ENCODE measurements at regions not wholly inside any gene's neighbourhood (a gene's known extent, or its start where the extent isn't known, plus 50 kb on each side); places are given as distances from the start of the nearest gene placed in this dataset.

- no peak for DNase-seq
- Histone ChIP-seq H3K27ac (no peak overlapping the region), H3K36me3 (no peaks in the 10 kb centered on the region), H3K27me3 (no peaks in the 10 kb centered on the region), H3K4me3 (no peak overlapping the region), H3K9me3 (no peaks in the 10 kb centered on the region), H3K4me1 (no peaks in the 10 kb centered on the region)
- no peak for TF ChIP-seq EP300 (IDR thresholded peaks at IDR 0.05)
- TF ChIP-seq POLR2A (IDR thresholded peaks at IDR 0.05), result no peak
- no peak for TF ChIP-seq POLR2AphosphoS5 (IDR thresholded peaks at IDR 0.05)
- no peak for TF ChIP-seq CTCF (IDR thresholded peaks at IDR 0.05)
- WGBS, 5 donors, result 0 to 55% (median 29%) methylated on average over 1 of the region's 1 CpG
- intact Hi-C loops (cut with DNase I; ENCODE audit: low total_unique reads), result no loop called here
Observed at GRCh38 chr4:58981828-58982227, 1871.6 kb upstream of the IGFBP7 start.

GRCh38 chr4:58983887-58984286 is 1873.7 kb upstream of the IGFBP7 start:
- Histone ChIP-seq H3K4me1 (no peaks in the 10 kb centered on the region), H3K36me3 (no peaks in the 10 kb centered on the region), H3K4me3 (no peak overlapping the region), H3K9me3 (no peaks in the 10 kb centered on the region), H3K27me3 (no peaks in the 10 kb centered on the region), H3K27ac (no peak overlapping the region)
- intact Hi-C loops (cut with DNase I; ENCODE audit: low total_unique reads), result no loop called here
- no peak for DNase-seq
- TF ChIP-seq EP300 (IDR thresholded peaks at IDR 0.05) (no peak), POLR2AphosphoS5 (IDR thresholded peaks at IDR 0.05) (no peak), POLR2A (IDR thresholded peaks at IDR 0.05) (no peak), CTCF (IDR thresholded peaks at IDR 0.05) (no peak)
- 76 to 87% (median 83%) methylated on average over 3 of the region's 3 CpGs for WGBS, 5 donors

GRCh38 chr4:59002148-59002547 is 1892.0 kb upstream of the IGFBP7 start:
- 4 to 52% (median 36%) methylated on average over 1 of the region's 1 CpG for WGBS, 5 donors
- TF ChIP-seq CTCF (IDR thresholded peaks at IDR 0.05), result no peak
- TF ChIP-seq EP300 (IDR thresholded peaks at IDR 0.05), result no peak
- no peak for TF ChIP-seq POLR2A (IDR thresholded peaks at IDR 0.05)
- no peak for TF ChIP-seq POLR2AphosphoS5 (IDR thresholded peaks at IDR 0.05)
- no peak overlapping the region for H3K27ac ChIP-seq
- DNase-seq, result no peak
- no peaks in the 10 kb centered on the region for H3K27me3 ChIP-seq
- H3K9me3 ChIP-seq, result no peaks in the 10 kb centered on the region
- H3K36me3 ChIP-seq, result no peaks in the 10 kb centered on the region
- intact Hi-C loops (cut with DNase I; ENCODE audit: low total_unique reads), result no loop called here
- H3K4me1 ChIP-seq, result no peaks in the 10 kb centered on the region
- no peak overlapping the region for H3K4me3 ChIP-seq

GRCh38 chr4:59024257-59024656 is 1914.1 kb upstream of the IGFBP7 start:
- intact Hi-C loops (cut with DNase I; ENCODE audit: low total_unique reads), result no loop called here
- TF ChIP-seq EP300 (IDR thresholded peaks at IDR 0.05) (no peak), POLR2AphosphoS5 (IDR thresholded peaks at IDR 0.05) (no peak), POLR2A (IDR thresholded peaks at IDR 0.05) (no peak), CTCF (IDR thresholded peaks at IDR 0.05) (no peak)

More at GRCh38 chr4:59024257-59024656, 1914.1 kb upstream of the IGFBP7 start:
- DNase-seq, result no peak
- Histone ChIP-seq H3K4me1 (no peaks in the 10 kb centered on the region), H3K36me3 (no peaks in the 10 kb centered on the region), H3K27me3 (no peaks in the 10 kb centered on the region), H3K4me3 (no peak overlapping the region), H3K27ac (no peak overlapping the region), H3K9me3 (peaks cover 0 to 6% (median 0%) of the 10 kb centered on the region in 4 donors)
